ENCODE measurements at regions not wholly inside any gene's neighbourhood (a gene's known extent, or its start where the extent isn't known, plus 50 kb on each side); places are given as distances from the start of the nearest gene placed in this dataset.

GRCh38 chr9:18167733-18168132 is 306.2 kb upstream of the ADAMTSL1 start:
- TF ChIP-seq EZH2 (optimal IDR thresholded peaks at IDR 0.05; ENCODE audit: low read depth, low read length) (no peak), CTCF (IDR thresholded peaks at IDR 0.05; ENCODE audit: low read length) (no peak), EZH2phosphoT487 (IDR thresholded peaks at IDR 0.05; ENCODE audit: low read length) (no peak)

Data from MM.1S (cell line).